ENCODE measurements at regions not wholly inside any gene's neighbourhood (a gene's known extent, or its start where the extent isn't known, plus 50 kb on each side); places are given as distances from the start of the nearest gene placed in this dataset.

GRCh38 chr6:148200781-148201180, 141.9 kb upstream of the SASH1 start:
- TF ChIP-seq POLR2A (IDR thresholded peaks at IDR 0.05; ENCODE audit: low read depth, low read length) (no peak), POLR2AphosphoS5 (IDR thresholded peaks at IDR 0.05; ENCODE audit: low read depth, low read length) (no peak), TAF1 (IDR thresholded peaks at IDR 0.05; ENCODE audit: borderline replicate concordance, low read depth, low read length) (no peak)
